HG03025 (cell line): ENCODE measurements at regions not wholly inside any gene's neighbourhood (a gene's known extent, or its start where the extent isn't known, plus 50 kb on each side); places are given as distances from the start of the nearest gene placed in this dataset.

Source experiments
- ATAC-seq: cut with Tn5 transposase; IDR thresholded peaks from one replicate; pipeline ENCODE4 v1.9.1; 2021; ENCODE audit warnings: mild to moderate bottlenecking, moderate library complexity; ENCODE audit not compliant: unreplicated experiment, low FRiP score

GRCh38 chr17:72438783-72439182 is 318.0 kb downstream of the SOX9 start:
- ATAC-seq, result no peak

- ATAC-seq, result no peak
These were observed 319.2 kb downstream of the SOX9 start for GRCh38 chr17:72439893-72440502.

- no peak for ATAC-seq
These were observed 320.1 kb downstream of the SOX9 start for GRCh38 chr17:72440961-72441360.

- no peak for ATAC-seq
These were observed 321.1 kb downstream of the SOX9 start for GRCh38 chr17:72441909-72442308.

DNA sequence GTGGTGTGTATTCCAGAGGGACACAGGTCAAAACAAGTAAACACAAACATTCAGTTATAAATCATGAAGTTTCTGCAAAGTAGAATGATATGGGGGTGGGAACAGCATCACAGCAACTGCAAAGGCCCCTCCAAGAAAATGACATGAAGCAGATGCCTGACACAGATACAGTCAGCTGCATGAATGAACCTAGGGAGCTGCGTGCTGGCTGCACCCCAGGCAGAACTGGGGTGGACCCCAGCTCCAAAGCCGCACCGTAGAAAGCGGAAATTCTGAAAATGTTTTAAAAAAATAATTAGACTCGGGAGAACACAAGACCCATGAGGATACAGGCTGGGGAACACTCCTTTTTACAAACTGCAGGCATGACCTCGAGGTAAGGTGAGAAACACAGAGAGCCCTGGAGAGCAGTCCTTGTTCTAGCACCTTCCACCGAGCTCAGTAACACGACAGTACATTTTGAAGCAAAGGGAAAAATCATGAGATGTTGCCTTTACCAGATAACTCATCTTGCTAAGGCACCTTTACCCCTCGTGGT is 323.8 kb downstream of the SOX9 start:
- no peak for ATAC-seq

DNA sequence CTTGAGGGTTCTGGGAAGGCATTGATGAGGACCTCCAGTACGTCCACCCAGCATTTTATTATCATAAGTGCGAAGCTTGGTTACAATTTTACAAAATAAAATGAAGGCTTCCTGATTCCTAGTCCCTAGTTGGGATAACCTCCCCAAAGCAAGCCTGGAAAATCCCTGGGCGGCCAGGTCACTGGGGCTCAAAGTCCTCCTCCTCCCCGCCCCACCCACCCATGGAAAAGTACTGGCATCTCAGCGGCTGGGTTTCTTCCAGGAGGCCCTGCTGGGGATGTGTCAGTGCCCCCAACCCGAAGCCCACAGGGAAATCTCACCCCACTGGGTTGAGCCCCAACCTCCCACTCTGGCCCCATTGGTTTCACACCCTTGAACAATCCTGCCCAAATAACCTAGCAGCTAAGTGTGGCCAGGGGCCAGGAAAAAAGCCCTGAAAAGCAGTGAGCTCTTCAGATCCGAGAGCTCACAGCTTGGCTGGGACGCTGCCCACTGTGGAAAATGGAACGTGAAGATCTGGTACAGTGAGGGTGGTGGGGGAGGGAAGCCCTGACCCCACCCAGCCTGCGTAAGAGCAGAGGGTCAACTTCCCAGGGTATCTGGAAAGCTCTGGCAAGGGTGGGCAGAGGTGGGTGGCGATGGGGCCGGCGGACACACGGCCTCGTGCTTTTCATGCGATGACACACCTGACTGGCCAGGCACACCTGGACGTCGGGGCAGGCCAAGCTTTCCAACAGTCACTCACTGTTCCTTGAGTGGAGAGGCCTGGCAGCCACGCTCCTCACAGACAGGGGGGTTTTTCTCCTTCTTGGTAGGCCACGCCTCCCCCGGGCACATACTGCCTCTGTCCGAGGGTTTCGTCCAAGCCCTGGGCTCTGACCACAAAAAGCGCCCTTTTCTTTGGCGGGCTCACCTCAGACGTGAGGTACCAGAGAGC is 324.5 kb downstream of the SOX9 start:
- no peak for ATAC-seq

DNA sequence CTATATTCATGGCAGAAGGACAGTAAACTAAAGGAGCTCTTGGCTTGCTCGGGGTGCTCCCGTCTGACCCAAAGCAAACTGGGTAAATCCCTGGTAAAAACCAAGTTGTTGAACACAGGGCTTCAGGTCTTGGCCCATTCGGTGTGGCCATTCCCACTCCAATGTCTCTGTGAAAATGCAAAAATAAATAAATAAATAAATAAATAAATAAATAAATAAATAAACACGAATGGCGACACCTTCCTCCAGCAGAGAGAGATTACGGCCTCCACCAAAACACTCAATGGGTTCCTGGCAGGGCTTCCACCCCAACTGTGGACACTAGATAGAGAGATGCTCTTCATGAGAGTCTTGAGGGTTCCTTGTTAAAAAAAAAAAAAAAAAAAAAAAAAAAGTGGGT is 325.3 kb downstream of the SOX9 start:
- no peak for ATAC-seq

- ATAC-seq, result no peak
These were observed 325.9 kb downstream of the SOX9 start for GRCh38 chr17:72446525-72447250.

DNA sequence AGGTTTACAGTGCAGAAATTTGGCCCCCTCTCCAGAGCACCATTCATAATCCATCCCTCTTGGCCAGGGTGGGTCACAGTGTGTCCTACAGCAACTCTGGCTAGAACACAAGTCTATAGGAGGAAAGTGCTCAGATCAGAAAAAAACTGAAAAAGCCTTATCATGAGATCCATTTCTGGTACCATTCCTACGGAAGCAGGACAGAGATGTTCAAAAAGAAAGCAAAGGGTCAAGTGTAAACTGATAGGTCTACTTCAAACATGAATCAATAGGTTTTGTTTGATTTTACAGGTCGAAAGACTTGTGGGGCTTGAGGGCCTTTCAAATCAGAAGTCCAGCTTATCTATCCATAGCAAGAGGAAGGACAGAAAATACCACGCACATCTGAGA is 326.4 kb downstream of the SOX9 start:
- ATAC-seq, result no peak

- ATAC-seq, result no peak
These were observed 327.2 kb downstream of the SOX9 start for GRCh38 chr17:72448019-72448418.

GRCh38 chr17:72452286-72453173 is 331.7 kb downstream of the SOX9 start:
- ATAC-seq, result no peak

GRCh38 chr17:72454342-72454741 is 333.5 kb downstream of the SOX9 start:
- no peak for ATAC-seq

DNA sequence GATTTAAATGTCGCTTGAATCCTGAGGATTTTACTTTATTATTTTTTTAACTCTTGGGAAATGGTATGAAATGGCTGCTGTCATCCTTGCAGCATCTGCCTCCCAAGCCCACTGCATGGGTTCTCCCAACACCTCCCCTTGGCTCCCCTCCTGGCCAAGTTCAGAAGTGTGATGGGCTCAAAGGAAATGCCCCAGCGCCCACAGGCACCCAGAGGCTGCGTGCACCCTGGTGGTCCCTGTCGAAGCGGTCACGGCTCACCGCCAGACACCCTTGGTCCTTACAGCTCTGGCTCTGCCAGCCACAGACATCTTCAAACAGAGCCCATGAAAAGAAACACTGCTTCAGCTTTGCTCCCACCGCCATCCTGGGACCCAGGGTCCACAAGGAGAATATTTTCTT is 334.7 kb downstream of the SOX9 start:
- no peak for ATAC-seq

DNA sequence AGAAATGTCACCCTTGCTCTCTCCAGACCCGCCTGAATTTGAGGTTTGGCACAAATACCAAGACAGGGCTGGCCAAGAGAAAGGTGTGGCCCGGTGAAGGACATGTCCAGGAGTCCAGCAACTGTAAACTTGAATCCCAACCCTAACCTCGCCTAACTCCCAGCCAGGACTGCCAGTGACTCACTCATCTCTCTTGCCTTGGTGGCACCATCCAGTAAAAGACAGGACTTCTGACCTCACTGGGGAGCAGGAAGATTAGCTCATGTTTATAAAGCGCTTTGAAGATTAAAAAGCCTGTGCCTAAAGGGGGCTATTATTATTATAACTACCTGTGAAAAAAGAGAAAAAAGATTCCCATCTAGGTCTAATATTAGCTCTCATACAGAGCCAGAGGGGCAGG is 335.3 kb downstream of the SOX9 start:
- ATAC-seq, result no peak

DNA sequence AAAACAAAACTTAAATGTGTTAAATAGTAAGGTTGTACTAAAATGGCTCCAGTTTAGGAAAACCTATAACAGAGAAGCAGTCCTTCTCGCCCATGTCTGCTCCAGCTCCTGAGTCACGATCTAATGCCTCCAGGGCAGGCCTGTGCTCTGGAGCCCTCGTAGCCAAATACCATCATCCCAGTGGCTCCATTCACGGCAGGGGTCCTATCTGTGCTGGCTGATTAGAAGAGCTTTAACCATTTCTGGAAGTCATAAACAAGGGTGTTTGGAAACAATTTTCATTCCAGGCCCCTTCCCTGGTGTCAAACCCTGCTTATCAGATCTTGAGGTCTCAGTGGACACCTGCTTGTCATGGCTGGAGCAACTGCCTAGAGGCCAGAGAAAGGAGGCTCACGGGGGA is 336.9 kb downstream of the SOX9 start:
- ATAC-seq, result no peak

GRCh38 chr17:72458301-72458700 is 337.5 kb downstream of the SOX9 start:
- no peak for ATAC-seq

- no peak for ATAC-seq
These were observed 339.9 kb downstream of the SOX9 start for GRCh38 chr17:72460711-72461110.

GRCh38 chr17:72461757-72462156 is 340.9 kb downstream of the SOX9 start:
- ATAC-seq, result no peak

DNA sequence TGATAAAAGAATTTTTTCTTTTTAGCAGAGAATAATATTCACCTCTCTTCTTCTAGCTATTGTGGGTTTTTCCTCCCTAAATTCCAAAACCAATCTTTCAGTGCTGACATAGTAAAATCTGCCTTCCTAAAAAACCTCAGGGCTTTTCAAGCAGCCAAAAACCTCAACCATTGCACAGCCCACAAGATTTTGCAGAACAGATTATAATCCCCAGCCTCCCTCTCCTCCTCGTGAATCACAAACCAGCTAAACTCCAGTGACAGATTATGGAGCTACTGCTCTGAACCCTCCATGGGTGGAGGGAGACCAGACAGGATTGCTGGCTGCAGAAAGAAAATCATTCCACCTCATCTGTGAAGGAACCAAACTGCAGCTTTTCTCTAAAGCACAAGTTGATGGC is 341.6 kb downstream of the SOX9 start:
- ATAC-seq, result no peak

DNA sequence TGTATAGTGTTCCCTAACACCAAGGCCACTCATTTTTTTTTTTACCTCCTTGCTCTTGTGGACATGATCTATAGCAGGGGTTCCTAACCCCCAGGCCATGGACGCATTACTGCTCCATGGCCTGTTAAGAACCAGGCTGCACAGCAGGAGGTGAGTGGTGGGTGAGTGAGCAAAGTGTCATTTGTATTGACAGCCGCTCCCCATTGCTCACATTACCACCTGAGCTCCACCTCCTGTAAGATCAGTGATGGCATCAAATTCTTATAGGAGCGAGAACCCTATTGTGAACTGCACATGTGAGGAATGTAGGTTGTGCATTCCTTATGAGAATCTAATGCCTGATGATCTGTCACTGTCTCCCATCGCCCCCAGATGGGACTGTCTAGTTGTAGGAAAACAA is 342.0 kb downstream of the SOX9 start:
- ATAC-seq, result no peak
